NCI-H1048 (cell line): ENCODE measurements at regions not wholly inside any gene's neighbourhood (a gene's known extent, or its start where the extent isn't known, plus 50 kb on each side); places are given as distances from the start of the nearest gene placed in this dataset.

Source experiments
- DNase-seq: peaks from one replicate; lab custom pipeline; 2025; lab: John Stamatoyannopoulos, UW

DNA sequence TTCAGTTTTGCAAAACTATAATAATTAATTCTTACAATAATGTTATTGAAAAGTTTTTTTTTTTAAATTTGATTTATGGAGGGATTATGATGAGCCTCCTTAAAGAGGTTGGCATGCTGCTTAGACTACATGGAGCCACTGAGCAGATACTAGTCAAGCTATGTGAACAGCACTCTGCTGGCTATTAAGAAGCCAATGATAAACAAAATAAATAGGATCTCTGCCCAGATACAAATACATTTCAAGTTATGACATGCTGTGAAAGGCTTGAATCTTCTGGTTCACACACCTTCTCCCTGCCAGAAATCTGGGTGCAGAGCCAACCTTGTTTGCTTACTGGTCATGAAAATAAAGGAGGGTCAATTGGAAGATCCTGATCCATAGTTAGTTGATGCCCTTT lies 107.4 kb upstream of the NAV3 start:
- no peak for DNase-seq

GRCh38 chr12:77722536-77722935 lies 108.2 kb upstream of the NAV3 start:
- no peak for DNase-seq

DNA sequence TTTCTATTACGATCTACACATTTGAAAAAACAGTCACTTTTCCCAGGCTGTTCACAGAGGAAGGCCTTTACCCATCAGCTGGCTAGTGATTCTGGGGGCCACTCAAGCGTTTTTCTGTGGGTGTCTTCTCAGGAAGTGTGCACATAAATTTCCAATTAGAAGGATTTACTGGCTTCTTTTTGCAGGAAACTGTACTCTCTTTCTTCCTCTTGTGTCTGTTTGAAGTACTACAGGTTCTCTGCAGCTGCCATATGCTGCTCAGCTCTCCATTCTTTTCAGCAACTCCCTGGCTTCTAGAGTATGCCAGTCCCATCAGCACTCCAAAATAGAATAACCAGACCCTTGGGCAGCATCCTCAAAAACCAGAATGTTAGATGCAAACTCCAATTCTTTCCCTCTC lies 110.4 kb upstream of the NAV3 start:
- no peak for DNase-seq

- DNase-seq = no peak
Observed at GRCh38 chr12:77710209-77710608, 120.5 kb upstream of the NAV3 start.

DNA sequence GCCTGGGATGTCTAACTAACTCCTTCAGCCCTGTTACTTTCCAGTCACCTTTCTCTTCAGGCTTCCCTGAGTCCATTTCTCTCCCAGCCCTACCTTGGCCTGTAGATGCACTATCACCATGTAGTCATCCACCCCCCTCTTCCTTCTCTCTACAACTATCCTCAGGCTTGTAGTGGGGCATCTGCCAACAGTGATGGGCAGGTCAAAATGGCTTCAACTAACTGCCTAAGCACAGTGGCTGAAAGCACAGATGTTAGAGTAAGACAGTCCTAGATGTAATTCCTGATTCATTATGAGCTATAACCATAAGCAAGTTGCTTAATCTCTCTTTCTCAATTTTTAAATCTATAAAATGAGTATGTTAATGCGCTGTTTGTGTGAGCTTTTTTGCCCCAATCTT lies 133.6 kb upstream of the NAV3 start:
- no peak for DNase-seq

DNA sequence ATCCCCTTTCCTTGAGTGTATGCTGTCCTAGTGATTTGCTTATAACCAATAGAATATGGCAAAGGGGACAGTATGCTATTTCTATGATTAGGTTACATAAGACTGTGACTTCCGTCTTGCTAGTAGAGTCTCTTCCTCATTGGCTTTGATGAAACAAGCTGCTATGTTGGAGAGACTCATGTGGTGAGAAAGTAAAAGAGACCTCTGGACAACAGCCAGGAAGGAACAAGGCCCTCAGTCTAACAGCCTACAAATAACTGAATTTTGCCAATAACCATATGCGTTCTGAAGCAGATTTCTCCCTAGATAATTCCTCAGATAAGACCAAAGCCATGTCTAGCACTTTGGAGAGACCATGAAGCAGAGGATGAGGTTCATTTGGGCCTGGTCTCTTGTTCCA lies 134.5 kb upstream of the NAV3 start:
- no peak for DNase-seq

- no peak for DNase-seq
Observed at GRCh38 chr12:77689510-77690086, 141.1 kb upstream of the NAV3 start.

DNA sequence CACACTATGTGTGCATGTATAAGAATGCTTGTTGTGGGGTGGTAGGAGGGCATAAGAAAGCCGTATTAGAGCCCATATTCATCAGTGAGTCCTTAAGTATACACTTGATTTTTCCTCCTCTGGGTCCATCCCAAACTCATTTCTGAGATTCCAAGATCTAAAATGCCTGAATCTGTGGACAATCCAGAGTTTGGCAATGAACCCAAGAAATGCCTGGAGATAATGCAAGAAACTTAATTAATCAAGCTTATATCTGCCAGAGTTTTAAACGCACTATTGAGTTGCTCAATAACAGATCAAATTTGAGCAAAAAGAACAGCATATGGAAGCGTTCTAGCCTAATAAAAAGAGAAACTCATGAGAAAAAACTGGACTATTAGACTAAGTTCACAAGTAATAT lies 143.4 kb upstream of the NAV3 start:
- no peak for DNase-seq

DNA sequence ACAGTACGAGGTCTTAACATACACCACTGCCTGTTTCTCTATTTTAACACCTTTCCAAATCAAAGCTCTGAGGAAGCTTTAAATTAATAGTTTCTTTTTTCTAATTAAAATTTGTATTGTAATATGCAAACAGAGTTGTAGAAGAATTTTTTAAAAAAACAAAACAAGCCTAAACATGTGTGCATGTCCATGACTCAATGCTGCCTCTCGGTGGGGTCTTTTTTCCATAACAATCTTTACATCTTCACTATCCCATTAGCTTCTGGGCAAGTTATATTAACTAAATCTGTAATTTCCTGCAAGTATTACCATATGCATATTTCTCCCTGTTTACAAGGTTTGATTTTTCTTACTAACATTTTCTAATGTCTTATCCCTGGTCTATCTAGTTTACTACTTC lies 143.9 kb upstream of the NAV3 start:
- DNase-seq = no peak

- DNase-seq = no peak
Observed at GRCh38 chr12:77685901-77686300, 144.8 kb upstream of the NAV3 start.

DNA sequence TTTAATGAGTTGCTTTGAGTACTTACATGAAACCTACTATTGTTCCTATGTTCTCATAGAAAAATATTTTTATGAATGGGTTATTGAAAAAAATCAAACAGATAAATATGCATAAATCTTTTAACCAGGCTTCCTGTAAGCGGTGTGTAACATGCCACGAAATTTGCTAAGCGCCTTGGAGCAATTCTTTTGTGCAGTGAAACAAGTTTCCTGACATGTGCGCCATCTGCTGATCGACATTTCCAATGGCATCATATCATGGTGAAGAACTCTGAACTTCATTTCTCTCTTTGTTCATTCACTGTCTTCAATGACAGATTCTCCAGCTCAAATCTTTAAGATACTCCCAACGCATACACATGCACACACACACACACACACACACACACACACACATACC lies 145.6 kb upstream of the NAV3 start:
- DNase-seq = peak; percentile 42

DNA sequence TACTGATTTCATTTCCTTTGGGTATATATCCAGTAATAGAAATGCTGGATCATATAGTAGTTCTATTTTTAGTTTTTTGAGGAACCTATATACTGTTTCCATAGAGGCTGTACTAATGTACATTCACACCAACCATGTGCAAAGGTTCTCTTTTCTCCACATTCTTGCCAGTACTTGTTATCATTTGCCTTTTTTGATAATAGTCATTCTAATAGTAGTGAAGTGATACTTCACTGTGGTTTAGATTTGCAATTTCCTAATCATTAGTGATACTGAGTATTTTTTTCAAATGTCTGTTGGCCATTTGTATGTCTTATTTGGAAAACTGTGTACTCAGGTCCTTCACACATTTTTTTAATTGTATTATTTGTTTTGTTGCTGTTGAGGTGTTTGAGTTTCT lies 148.2 kb upstream of the NAV3 start:
- no peak for DNase-seq

DNA sequence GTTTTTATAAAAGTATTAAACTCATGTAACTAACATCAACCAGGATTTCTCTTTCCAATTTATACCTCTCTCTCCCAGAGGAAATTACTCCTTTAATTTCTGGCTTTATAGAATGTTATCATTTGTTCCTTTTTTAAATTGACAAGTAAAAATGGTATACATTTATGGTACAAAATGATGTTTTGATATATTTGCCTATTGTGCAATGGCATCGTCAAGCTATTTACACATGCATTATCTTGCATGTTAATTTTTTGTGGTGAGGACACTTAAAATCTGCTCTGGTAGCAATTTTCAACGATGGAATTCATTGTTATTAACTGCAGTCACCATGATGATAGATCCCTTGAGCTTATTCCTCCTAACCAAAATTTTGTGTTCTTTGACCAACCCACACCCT lies 149.0 kb upstream of the NAV3 start:
- DNase-seq = no peak

GRCh38 chr12:77679686-77680085 lies 151.0 kb upstream of the NAV3 start:
- no peak for DNase-seq

DNA sequence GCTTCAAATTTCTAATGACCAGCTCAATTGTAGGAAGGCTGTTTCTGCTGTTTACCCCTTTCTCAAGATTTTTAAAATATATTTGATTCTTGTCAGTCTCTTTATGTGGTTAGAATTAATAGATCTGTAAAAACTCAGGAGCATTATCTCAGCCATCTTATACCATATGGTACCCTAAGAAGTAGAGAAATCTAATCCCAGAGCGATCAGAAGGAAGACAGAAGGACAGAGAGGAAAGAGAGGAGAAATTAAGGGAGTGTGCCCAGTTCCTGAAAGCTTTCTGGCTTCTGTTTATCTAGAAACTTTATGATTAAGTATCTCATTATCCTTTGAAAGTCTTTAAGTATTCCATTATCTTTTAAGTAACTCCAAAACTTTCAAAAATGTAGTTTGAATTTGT lies 152.1 kb upstream of the NAV3 start:
- DNase-seq = no peak

- DNase-seq = no peak
Observed at GRCh38 chr12:77667101-77667500, 163.6 kb upstream of the NAV3 start.

- DNase-seq = no peak
Observed at GRCh38 chr12:77648716-77649115, 182.0 kb upstream of the NAV3 start.

GRCh38 chr12:77645966-77646598 lies 184.6 kb upstream of the NAV3 start:
- no peak for DNase-seq

DNA sequence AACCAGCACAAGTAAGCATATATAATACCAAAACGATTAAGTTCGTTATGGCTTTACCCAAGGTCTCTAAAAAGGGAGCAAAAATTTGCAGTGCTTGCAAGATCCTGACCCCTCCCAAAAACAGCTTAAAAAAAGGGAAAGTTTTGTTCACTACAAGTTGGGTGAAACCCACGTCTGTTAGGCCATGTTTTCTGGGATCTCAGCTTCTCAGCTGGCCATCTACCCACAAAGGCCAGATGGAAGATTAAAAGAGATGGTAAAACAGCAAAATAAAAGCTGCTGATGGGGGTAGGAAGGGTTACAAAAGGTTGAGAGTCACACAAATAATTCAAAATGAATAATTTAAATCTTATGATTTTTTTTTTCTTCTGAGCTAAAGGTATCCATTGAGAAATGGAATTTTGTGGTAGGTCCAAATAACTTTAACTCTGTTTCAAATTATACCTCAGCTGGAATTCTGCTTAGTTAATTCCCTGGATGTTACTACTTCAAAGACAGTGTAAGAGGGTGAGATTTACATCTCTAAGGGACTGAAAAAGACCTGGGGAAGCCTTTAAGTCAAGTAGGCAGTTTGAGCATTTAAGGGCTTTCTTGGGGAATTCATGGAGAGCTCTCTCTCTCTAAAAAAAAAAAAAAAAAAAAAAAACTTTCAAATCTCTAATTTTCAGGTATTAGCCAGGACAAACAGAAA lies 185.6 kb upstream of the NAV3 start:
- no peak for DNase-seq

DNA sequence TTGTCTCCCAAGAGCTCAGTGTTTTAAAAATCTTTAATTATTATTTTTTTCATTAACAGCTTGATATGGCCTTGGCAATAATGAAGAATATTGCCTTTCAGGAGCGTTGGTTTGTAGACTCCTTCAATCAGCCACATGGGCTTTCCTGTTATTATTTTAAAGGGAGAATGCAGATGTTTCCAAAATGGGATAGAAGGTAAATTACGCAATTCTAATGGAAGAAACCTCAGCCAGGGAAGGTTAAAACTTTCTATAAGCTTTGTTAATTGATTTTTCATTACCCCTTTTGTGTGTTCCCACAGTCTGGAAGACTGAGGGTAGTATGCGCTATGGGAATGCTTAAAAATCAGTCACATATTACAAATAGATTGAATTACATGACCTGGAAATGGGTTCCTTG lies 188.4 kb upstream of the NAV3 start:
- DNase-seq = no peak

GRCh38 chr12:77640356-77640755 lies 190.3 kb upstream of the NAV3 start:
- no peak for DNase-seq

DNA sequence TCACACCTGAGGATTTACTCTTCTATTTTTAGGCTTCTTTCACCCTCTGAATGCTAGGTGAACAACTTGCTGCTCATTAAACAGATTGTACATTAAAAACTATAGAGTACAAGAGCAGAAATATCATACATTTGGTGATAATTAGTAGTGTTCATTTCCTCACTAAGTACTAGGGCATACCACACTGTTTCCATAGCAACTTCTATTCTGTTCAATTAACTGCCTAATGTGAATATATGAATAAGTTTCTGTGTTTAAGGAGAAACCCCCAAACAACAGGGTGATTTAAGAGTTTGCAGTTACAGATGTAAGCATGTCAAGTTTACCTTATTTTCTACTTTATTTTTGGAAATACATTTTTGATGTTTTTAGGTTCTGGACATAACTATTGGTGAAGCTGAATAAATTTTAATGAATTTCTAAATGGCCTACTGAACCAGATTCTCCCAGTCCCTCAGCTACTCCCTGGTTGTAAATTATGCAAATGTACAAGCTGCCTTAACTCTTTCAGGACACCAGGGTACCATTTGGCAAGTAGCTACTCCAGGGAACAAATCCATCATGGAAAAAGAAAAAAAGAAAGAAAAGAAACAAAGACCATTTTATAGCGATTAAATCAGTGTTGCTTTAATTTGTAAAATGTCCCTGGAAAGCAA lies 199.8 kb upstream of the NAV3 start:
- no peak for DNase-seq

DNA sequence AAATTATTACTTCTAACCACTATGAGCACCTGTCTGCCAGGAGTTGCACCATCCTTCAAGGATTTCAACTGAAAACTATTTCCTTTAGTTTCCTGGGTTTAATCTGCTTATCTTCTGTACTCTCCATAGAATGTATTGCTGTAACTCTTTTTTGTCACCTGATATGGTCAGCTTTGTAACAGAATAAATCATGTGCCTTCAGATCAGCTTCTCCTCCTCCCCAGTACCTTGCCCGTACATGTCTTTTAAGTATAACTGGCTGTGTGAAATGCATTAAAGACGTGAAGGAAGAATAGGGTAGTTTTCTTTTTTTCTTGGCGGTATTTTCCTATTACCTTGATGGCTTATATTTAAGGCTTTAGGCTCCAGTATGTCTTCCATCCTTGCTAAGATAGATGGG lies 200.3 kb upstream of the NAV3 start:
- no peak for DNase-seq
